GM04504 (cell line): ENCODE measurements at regions not wholly inside any gene's neighbourhood (a gene's known extent, or its start where the extent isn't known, plus 50 kb on each side); places are given as distances from the start of the nearest gene placed in this dataset.
A peak's percentile ranks its signal among the peaks of the same experiment; 100 is the strongest.

Experiments
- DNase-seq: peaks from one replicate; pipeline ENCODE4 v3.0.0-alpha.2; 2012; ENCODE audit warnings: low read depth

DNA sequence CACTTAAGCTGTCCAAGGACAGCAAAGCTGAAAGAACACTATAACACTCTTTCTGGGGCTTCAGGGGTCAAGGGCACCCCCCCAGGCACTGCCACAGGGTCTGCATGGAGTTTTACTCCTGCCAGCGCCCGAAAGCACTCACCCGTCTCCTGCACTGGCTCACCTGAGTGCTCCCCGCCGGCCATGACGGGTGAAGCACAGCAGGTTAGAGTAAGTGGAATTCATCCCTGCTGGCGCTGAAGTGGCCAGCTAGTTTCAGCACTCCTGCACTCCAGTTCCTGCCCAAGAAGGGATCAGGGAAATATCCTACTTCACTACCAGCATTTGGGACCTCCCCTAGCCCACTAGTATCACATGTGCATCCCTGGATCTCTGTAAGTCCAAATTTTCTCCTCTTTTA lies 516.0 kb downstream of the ZNF608 start:
- DNase-seq, result no peak

DNA sequence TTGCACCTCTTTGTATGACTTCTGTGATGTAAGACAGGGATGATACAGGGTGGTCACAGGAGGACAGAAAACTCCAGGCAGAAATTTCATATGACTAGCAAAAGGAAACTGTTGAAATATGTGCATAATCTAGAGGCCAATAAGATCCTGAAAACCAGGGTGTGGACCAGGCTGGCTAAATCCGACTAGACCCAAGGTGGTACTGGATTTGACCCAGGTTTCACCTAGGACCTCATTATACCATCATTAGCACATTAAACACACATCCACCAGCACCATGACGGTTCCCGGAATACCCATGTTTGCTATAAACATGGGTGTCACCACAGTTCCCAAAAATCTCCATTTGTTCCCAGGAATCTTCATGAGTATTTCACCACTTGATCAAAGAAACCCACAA lies 517.1 kb downstream of the ZNF608 start:
- DNase-seq, result no peak

DNA sequence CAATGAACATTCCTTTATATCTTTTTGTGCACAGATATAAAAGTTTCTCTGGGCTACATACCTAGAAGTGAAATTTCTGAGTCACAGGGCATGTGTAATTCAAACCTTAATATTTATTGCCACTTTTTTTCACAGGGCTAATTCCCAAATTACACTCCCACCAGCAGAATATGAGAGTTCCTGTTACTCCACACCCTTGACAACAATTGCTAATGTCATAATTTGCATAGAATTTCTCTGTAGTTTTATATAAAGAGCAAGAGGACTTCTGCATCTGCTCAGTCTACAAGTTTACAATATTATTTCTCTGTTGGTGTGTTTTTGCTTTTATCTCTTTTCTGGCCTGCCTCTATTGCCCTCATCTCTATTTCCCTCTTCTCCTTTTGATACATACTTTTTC lies 518.5 kb downstream of the ZNF608 start:
- no peak for DNase-seq

DNA sequence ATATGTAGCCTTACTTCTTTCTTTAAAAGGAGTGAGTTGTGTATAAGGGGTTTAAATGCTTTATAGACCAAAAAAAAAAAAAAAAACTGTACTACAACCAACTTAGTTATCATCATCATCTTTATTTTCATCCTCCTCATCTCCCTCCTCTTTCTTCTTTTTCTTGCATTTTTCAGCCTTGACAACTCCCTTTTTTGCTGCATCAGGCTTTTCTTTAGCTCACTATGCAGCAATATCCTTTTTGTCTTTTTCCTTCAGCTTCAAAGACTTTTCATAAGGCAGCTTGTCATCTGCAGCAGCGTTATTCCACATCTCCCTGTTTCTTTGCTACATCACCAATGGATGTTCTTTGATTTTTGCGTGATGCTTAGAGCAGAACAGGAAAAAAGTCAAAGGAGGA lies 526.0 kb downstream of the ZNF608 start:
- DNase-seq, result no peak

DNA sequence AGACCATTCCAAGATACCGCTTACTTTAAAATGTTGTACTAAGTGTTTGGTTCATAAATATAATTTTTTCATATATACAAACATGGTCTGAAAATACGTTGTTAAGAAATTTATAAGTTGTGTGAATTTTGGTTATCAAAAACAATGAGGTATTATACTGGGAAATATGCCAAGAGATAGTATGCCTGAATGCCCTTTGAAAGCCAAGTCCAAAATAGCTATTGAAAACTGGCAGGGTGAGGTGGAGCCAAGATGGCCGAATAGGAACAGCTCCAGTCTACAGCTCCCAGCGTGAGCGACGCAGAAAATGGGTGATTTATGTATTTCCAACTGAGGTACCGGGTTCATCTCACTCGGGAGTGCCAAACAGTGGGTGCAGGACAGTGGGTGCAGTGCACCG lies 533.5 kb downstream of the ZNF608 start:
- DNase-seq, result no peak

DNA sequence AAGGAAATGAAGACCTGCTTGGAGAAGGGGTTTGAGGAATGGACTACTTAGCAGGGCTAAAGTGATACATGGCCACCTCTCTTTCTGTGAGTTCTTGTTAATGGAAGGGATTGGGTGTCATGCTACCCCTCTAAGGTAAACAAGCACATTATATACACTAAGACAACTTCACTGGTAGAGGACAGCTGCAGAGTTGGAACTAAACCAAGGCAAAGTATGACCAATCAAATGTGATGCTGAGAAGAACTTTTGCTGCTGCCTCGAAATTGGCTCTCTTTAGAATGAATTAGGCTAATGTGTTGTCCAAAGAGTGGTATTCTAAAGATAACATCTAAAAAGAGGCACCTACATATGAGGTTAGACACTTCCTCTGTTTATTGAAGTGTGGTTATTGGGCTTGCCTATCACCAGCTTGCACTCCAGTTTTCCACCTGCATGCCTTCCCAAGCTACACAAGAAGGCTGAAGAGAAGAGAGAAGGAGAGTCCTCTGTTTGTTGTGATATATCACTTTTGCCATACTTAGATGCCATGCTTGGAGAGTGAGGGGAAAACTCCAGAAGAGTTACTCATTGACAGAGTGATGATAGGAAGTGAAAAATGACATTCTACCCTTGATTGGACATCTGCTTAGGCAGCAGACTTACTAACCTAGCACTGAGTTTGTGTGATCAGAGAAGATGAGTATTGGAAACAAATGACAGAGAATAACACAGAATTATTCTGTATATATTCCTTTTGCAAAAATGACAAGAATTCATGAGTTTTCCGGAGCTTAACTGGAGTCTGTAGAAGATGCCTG lies 536.1 kb downstream of the ZNF608 start:
- no peak for DNase-seq

DNA sequence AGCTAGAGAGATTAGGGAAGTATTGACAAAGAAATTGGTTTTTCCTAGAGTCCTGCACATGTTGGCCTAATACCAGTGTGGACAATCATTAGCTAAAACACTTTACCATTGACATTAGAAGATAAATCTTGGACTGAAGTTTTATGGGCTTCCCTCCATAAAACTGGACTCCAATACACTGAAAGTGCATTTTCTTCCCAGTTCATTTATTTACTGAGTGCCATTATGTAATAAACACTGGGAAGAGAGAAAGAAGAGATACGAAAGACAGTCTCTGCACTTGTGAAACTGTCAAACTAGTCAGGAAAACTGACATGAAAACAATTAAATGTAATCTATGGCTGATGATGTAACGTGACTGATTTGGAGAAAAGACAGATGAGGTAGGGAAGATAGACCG lies 539.3 kb downstream of the ZNF608 start:
- no peak for DNase-seq

DNA sequence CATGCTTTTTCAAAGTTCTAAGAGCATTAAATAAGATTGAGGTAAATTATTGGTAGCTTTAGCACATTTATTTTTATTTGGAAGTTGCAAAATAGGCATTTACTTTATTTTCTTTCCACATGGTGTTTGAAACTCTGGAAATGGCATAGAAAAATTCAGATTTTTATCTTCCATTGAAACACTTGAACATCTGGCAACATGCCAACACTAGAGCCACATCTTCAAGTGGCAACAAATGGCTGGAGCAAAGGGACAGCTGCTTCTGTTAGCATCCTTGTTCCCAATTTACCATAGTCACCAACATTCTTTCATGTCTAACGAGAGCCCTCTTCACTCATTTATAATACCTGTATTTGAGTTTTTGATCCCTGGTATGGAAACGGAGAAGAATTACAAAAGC lies 539.9 kb downstream of the ZNF608 start:
- no peak for DNase-seq

DNA sequence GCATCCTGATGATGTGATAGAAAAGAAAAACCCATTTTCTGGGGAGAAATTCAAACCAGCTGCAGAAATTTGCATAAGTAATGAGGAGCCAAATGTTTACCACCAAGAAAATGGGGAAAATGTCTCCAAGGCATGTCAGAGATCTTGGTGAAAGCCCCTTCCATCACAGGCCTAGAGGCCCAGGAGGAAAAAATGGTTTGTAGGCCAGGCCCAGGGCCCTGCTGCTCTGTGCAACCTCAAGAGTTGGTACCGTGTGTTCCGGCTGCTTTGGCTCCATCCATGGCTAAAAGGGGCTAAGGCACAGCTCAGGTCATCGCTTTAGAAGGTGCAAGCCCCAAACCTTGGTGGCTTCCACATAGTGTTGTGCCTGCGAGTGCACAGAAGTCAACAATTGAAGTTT lies 543.1 kb downstream of the ZNF608 start:
- no peak for DNase-seq

DNA sequence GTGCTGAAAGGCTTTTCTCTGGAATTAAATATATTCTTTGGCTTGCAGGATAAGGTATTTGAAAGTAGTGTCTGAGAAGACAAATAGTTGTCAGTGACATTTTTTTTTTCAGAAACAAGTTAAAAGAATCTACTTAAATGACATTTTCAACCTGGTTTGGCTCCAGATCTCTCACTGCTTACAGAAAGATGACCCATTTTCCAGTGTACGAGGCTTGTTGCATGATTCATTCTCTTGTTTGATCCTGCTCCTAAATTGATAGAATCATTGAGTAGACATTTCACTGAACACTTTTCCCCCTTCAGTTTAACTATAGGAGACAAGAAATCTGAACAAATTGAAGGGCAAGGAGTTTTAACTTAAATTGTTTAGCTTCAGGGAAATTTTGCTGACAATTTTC lies 546.1 kb downstream of the ZNF608 start:
- DNase-seq, result no peak

DNA sequence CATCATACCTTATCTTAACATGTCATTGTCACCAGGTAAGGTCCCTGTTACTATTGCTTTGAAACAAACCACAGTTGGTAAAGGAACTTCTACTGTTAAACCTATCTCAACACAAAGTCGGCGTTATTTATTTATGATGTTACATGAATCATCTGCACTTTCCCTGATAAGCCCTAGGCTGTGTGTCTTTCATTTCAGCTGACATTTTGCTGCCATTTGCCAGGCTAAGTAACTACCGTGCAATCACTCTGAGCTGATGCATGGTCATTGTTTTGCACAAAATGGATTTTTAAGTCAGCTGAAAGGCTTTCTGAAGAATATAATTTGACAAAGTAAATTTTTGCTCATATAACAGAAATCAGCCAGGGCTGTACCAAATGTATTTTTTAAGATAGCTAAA lies 546.5 kb downstream of the ZNF608 start:
- no peak for DNase-seq

DNA sequence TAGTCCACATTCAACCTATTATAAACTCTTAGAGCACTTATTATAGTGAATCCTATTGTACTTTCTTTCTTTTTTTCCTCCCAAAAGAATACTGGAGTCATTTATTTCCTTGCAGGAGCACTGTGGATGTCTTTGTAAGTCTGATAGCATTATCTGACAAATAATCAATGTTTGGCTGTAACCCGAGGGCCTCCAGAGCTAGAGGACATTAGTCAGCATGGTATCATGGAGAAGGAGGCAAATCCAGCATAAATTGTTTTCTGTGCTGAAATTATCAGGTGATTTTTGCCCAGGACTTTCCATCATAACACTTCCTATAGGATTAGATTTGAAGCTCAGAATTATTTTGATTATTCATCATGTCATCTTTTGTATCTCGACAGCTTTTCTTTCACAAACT lies 551.0 kb downstream of the ZNF608 start:
- no peak for DNase-seq

DNA sequence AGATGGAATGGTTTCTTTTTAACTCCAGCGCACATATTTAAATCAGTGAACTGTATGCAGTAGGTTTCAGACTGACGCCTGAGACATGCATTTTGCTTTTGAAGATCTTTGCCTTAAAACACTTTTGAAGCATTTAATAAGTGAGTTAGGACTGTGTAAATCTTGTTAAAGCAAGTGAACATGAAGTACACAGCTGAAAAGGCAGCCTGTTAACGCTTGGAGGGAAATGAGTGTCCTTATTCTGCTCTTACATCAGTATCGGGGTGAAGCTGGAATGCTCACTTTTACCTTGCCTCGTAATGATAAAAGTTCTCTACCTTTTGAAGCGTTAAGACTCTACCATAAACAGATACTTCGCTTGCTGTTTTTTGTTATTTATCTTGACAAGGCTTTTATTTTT lies 552.2 kb downstream of the ZNF608 start:
- DNase-seq, result no peak

DNA sequence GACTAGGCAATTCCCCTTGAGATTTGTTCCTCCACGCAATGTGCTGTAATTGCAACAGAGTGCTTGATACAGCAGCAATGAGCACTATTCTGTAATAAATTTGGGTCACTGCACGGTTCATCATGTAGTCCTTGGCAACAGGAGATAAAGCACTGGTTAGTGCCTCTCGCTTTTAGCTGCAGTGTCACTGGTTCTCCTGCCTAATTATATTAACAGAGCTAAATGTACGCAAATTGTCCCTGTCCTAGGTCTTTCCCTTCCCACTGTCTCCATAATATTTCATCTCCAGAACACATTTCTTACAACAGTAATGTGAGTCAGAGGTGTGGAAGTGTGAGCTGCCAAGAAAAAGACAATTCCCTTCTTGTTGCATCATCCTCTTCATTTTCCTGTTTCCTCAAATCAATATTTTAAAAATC lies 553.1 kb downstream of the ZNF608 start:
- peak; percentile 32 for DNase-seq

DNA sequence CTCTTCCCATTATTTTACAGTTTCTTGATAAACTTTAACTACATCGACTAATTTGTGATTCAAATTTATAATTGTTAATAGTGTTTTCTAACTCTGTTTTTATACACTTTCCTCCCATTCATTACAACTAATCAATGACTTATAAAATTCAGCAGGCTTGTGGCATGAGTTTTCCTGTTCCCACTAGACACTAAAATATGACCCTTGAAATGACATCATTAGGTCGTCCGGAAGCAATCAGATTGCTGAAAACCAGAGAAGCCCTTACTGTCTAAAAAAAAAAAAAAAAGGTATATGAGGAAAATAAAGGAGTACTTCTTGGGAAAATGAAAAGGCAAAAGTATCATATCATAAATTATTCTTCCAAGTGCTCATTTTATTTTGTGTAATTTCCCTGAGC lies 553.7 kb downstream of the ZNF608 start:
- no peak for DNase-seq

DNA sequence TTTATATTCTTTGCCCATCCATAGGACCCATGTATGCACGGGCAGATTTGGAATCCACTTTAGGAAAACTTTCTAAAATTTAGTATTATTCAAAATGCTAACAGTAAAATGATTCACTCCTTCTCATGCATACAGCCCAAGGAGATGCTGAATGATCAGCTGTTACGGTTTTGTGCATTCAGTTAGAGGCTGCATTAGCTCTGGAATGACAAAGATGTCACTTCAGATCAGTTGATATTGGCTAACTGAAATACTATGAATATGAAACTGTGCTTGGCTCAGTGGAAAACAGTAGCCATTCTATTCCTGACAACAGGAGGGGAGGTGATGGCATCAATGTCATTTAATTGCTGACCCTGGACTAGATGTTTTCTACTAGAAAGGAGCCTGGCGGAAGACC lies 560.7 kb downstream of the ZNF608 start:
- no peak for DNase-seq

DNA sequence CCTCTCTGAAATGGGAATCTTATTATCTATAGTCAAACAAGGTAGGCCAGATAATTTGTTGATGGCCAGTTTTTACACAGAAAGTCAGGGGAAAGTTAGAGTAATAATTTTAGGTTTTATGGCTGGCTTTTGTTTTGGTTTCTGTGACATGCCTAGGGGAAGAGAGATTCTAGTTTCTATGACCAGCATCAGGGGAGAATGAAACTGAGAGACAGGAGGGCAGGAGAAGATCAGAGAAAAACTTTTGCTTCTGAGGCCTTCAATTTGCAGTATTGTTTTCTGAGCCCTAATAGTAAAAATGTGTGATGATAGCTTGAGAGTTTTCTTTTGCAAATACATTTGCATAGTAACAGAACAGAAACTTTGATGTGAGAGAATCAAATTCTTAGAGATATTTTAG lies 564.3 kb downstream of the ZNF608 start:
- DNase-seq, result no peak

DNA sequence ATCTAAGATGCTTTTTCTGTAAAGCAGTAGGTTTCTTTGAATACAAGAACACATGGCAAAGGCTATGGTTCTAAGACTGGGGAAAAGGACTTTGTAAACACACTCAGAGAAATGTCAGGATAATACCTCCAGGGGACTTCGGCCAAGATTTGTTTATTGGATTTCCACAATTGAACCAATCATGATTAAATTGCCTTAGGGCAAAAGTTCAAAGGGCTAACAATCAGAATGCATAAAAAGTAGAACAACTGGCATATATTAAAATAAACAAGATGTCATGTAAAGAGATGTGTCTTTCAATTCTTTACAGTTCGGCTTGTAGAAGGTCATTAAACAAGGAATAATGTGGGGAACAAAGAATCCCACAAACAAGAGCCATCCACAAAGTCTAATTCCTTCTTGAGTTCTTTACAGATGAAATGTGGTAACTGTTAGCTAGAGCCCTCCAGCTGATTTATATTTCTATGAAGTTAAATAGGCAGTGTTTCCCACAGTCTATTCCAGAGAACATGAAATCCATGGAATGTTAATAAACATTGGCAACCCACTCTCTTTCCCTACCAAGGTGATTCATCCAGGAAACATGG lies 565.5 kb downstream of the ZNF608 start:
- peak; percentile 28 for DNase-seq

DNA sequence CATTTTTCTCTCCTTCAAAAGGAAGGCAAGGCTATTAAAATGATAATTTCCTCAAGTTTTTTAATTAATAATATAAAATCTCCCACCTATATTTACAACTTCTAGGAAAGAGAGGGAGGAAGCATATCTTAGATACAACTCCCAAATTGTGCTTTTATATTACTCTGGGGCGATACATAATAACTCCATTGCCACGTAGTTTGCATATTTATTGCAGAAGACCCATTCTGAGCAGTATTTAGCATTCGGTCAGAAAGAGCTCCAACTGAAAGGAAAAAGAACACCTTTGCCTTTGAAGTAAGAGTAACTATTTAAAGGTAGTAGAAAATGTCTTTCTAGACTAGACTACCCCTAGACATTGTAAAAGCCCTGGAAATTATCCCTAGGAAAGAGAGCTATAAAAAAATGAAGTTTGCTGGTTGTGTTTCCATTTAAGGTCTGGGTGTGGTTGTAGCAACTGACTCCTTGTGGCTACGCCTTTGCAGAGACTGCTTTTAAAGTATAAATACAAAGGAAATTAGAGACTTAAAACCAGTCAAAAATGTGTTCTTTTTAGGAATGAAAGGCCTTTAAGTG lies 566.1 kb downstream of the ZNF608 start:
- DNase-seq, result no peak

DNA sequence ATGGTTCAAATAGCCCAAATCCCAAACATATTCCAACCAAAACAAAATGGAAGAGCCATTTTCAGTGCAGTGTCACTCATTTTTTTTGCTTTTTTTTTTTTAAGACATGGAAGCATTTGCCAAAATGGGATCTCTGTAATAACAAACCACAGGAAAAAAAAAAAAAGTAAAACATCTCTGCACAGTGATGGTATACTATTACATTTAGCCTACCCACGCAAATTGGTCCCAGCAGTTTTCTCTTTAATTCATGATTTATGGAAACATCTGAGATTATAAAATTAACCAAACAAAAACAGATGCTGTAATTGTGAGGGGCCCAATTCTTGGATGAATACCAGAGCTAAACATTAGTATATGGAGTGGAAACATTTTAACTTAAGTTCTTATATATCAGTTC lies 566.6 kb downstream of the ZNF608 start:
- DNase-seq, result no peak

DNA sequence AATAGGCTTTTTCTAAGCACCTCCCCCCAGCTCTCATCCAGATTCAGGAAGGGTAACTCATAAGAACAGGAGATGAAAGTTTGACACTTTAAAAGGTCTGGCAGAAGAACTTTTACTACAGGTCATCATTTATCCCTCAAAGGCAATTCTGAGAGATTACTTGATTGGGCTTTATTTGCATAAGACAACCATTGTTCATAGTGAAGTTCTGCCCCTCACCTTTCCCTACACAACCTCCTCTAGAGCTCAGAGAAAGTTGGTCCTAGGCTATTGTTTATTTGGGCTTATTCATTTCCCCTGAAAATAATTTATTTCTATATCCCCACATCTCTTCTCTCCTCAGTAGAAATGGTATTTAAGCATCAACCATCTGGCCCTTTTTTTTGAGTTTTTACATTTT lies 568.4 kb downstream of the ZNF608 start:
- DNase-seq, result no peak

DNA sequence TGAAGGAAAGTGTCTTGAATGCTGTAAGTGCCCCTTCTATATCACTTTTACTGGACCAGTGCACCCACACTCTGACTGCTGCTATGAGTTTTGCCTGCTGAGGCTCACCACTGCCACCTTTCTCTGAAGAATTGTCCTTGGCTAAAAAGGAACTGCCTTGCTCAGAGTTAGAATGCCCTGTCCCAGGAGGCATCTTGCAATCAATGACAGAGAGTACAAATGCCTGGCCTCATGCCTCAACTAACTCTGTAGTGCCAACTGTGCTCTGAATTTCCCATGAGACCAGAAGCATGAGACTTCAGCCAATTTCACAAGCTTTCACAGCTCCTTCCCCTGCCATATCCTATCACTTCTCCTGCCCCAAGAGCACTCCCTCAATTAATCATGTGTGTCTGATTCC lies 569.7 kb downstream of the ZNF608 start:
- no peak for DNase-seq

DNA sequence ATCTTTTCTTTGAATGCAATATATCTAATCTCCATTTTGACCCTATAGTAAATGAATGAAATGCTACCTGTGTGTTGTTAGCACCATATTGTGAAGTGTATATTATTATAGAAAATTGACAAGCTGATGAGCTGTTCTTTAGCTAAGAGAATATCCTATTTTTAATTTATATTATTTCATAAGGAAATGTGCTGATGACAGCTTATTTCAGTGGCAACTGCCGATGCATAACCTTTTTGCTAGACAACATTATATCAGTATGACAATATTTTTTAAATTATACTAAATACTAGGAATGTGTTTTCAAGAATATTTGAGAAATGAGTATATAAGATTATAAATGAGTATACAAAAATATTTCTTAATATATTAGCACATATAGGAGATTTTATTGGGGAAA lies 573.1 kb downstream of the ZNF608 start:
- no peak for DNase-seq
